22Rv1 (cell line): ENCODE measurements at regions not wholly inside any gene's neighbourhood (a gene's known extent, or its start where the extent isn't known, plus 50 kb on each side); places are given as distances from the start of the nearest gene placed in this dataset.

ENCODE experiments used
- H3K27ac ChIP-seq: fragments of 450-650 bp; 2 replicates; pipeline ENCODE4 v1.5.1; 2017
- ZFX ChIP-seq: fragments of 450-650 bp; IDR thresholded peaks from 2 replicates; pipeline ENCODE4 v1.6.1; 2017; ENCODE audit warnings: antibody characterized with exemption, borderline replicate concordance
- TF ChIP-seq, protein P1 (sequence below): fragments of 450-650 bp; IDR thresholded peaks from 2 replicates; pipeline ENCODE4 v1.5.1; 2017; ENCODE audit warnings: mild to moderate bottlenecking

DNA sequence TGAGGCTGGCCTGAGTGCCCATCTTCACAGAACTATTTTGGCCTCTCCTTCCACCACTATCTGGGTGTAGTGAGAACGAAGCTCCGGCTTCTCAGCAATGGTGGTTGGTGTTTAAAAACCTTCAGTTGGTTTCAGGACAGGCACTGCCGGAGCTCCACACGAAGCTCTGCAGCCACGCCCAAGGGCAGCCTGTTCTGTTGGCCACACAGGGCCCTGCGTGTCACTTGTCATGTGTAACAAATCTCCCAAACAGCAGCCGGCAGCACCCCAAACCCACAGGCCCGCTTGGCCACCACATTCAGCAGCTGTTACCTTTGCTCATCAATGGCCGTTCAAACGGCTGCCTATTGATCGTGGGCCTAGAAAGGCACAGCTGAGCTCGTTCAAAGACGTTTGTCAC is 97.5 kb downstream of the ERMARD start:
- no peak overlapping the region for H3K27ac ChIP-seq
- no peak for TF ChIP-seq ZFX
- TF ChIP-seq, protein P1, sequence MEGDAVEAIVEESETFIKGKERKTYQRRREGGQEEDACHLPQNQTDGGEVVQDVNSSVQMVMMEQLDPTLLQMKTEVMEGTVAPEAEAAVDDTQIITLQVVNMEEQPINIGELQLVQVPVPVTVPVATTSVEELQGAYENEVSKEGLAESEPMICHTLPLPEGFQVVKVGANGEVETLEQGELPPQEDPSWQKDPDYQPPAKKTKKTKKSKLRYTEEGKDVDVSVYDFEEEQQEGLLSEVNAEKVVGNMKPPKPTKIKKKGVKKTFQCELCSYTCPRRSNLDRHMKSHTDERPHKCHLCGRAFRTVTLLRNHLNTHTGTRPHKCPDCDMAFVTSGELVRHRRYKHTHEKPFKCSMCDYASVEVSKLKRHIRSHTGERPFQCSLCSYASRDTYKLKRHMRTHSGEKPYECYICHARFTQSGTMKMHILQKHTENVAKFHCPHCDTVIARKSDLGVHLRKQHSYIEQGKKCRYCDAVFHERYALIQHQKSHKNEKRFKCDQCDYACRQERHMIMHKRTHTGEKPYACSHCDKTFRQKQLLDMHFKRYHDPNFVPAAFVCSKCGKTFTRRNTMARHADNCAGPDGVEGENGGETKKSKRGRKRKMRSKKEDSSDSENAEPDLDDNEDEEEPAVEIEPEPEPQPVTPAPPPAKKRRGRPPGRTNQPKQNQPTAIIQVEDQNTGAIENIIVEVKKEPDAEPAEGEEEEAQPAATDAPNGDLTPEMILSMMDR, result no peak

DNA sequence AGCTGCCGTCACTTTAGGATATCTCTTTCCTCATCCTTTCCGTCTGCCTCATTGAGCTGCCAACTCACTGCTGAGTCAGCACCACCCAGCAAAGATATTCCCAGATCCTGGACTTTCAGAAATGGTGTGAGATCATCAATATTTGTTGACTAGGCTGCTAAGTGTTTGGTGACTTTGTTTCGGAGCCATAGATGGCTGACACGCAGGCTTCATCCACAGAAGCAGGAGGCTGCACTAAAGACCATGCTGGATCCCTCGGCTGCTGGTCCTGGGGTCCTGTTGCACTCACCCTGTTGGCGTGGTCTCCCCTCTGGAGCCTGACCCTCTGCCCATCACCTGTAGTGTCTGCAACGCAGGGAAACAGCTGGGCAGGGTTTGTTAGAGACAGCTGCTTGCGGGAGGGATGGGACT is 96.5 kb downstream of the ERMARD start:
- no peak overlapping the region for H3K27ac ChIP-seq
- TF ChIP-seq ZFX, result no peak

DNA sequence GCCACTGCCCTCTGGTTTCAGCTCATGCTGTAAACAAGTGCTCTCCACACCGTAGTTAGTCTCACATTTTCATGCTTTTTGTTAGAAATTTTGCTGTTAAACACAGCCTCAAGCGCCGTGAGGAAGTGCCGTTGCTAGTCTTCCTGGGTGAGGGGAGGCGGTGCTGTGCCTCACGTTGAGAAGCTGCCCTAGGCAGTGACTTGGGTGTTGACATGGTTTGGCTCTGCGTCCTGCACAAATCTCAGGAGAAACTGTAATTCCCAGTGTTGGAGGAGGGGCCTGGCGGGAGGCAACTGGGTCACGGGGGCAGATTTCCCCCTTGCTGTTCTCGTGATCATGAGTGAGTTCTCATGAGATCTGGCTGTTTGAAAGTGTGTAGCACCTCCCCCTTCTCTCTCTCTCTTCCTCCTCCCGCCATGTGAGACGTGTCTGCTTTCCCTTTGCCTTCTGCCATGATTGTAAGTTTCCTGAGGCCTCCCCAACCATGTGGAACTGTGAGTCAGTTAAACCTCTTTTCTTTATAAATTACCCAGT is 95.8 kb downstream of the ERMARD start:
- H3K27ac ChIP-seq, result no peak overlapping the region
- no peak for TF ChIP-seq ZFX
- TF ChIP-seq, protein P1, result no peak

DNA sequence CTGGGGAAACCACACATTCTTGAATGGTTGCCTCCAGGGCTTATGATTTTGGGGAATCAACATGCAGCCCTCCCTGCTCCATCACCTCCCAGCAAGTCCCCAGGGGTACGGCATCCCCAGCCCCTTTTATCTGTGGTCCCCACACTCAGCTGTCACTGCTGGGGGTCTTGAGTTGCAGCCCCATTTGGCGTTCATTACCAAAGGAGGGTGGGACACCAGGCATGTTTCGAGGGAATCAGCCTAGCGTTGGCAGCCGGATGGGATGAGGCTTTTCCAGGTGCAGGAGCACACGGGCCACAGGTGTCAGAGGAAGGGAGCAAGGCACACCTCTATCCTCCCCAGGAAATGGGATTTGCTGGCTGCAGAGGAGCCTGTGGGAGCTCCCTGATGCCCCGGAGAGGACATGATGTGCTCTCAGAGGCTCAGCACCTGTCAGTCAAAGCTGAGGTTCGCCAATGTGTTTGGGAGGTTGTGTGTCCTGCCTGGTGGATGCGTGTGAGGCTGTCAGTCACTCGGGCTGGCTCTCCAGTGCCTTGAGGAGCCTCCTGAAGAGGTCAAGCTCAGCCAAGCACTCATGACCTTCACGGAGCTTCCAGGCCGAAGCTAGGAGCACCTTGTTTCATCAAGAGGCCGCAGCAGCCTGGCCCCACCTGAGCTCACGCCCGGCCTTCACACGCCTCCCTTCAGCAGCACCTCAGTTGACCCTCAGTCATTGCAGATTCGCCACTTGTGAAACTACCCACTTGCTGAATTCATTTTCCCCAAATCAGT is 95.0 kb downstream of the ERMARD start:
- H3K27ac ChIP-seq, result no peak overlapping the region
- no peak for TF ChIP-seq ZFX

DNA sequence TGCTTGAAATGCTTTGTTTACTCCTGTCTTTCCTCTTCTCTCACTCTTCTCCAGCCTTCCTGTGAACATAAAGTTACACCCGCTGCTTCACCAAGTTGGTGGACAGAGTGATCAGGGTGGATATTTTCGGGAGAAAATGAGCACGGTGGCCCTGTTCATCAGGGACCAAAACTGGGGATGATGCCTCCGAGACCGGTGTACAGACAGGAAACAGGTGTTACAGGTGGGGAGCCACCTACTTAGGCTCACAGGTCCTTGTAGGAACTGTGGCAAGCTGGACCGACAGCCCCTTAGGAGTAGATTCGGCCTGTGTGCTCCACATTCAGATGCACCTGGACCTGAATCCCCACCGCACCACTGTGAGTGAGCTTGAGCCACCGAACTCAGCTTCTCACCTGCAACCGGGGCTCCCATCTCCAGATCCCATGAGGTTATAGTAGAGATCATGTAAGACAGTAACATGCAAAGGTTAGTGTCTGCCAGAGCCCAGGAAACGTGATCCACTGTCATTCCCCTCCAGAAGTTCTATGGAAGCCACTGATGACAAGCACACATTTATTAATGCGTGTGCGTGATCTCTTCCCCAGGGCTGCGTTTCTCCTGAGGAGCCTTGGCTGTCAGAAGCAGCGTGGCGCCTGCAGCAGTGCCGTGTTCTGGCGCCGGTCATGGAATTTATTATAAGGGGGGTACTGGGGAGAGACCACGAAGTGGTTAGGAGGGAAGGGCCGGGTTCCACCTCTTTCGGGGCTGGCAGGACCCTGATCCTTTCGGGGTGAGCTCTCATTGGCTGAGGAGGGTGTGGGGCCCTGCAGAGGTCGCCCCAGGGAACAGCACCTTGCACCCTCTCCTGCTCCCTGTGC is 94.2 kb downstream of the ERMARD start:
- TF ChIP-seq, protein P1, result no peak
- no peak for TF ChIP-seq ZFX
- no peak overlapping the region for H3K27ac ChIP-seq

DNA sequence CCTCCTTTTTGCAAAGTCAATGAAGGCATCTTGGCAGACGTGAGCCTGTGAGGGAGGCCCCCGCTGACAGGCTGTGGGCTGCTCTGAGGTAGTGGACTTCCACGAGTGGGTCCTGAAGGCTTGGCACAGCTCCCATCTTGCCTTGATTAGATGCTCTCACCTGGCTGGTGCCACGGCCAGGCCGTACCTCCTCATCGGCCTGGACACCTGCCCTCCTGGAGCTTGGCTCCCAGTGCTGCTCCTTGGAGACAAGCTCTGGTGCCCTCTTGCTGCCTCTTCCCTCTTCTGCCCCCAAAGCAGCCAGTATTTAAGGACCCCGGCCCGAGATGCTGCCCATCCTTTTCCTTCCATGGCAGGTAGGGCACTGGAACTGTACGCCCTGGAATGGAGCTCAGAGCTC is 93.5 kb downstream of the ERMARD start:
- TF ChIP-seq ZFX, result no peak
- H3K27ac ChIP-seq, result no peak overlapping the region

DNA sequence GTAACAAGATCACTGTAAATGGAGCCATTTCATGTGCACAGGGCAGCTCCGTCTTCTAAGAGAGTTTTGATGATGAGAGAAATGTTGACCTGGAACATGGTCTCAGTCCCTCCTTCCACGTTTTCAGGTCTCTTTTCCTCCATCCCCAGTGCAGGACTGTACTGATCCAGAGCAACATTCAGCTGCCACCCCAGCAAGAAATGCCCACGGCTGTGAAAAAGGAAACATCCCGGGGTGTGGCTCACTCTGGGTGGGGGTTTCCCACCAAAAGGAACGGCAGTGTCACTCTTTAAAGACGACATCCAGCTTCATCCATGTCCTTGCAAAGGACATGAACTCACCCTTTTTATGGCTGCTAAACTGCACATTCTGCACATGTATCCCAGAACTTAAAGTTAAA is 92.6 kb downstream of the ERMARD start:
- TF ChIP-seq ZFX, result no peak
- TF ChIP-seq, protein P1, result no peak
- H3K27ac ChIP-seq, result no peak overlapping the region

DNA sequence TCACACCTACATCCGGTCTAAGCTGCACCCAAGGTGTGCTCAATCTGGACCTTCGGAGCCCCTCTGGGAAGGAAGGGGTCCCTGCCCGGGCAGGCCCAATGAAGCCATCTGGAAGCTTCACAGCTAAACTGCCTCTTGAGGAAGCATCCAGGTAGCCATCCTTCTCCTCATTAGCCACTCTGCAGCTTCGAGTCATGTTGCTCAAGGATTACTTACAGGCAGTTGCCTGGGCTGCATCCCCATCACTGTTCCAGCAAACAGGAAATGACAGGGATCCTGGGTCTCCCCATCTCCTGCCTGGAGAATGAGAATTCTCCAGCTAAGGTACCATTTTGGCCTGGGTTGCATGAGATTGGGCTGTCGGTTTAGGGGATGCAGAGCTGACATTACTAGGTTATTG is 91.7 kb downstream of the ERMARD start:
- H3K27ac ChIP-seq, result no peak overlapping the region
- TF ChIP-seq ZFX, result no peak

DNA sequence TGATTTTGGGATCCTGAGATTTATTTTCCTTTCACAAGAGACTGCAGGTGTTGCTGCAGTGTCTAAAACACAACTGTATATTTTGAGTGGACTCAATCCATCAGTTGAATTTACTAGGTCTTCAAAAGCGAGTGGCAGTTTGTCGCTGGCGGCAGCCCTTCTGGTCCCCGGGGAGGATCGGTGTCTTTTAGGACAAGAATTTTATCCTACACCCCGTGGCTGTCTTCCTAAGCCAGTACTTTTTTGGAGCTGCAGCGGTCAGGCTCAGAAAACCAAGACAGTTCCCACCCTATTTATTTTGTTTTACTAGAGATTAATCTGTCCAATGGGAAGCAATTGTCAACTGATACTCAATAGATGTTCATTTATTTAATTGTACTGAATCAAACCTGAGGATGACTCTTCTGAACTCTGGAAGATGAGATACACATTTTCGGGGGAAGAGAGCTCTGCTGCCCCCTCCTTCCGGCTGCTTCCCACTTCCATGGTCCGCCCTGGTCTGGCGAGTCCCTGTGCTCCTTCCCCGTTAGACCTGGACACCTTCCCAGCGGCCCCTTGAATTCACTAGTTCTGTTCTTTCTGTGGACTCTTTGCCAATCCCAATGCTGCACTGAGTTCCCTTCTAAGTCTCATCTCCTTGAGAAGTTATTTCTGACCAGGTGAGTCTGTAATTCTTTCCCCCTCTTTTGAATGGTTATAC is 90.6 kb downstream of the ERMARD start:
- no peak overlapping the region for H3K27ac ChIP-seq
- TF ChIP-seq, protein P1, result no peak
- no peak for TF ChIP-seq ZFX
